ENCODE measurements at regions not wholly inside any gene's neighbourhood (a gene's known extent, or its start where the extent isn't known, plus 50 kb on each side); places are given as distances from the start of the nearest gene placed in this dataset.

DNA sequence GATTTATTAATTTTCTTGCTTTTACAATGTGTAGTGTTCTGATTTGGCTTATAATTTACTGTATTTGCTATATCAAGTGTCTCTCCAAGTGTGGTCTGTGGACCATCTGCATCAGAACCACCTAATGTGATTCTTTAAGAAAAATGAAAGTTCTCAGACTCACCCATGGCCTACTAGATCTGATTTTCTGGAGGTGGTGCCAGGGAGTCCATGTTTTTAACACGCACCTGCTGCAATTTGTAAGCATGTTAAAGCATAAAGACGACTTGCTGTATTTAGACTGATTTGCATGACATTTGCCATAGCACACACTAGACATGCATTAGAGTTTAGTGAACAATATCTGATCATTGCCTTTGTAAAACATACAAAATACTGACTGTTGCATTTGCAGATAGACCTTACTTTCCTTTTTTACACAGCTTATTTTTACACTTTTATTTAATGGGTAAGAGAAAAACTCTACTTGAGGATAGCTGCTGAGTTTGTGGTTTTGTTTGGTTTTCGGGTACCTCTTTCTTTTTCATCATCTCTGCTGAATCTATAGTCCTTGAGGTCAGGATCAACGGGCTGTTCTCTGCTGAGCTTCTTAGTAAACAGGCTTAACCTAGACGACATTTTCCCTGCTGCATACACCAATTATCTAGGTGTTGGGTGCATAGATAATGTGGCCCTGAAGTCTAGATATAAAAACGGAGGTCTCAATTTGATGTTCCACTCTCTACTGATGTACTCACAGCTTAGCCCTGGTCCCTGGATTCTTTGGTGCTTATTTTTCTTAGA lies 138.0 kb upstream of the ZNF366 start:
- TF ChIP-seq ZFX (IDR thresholded peaks at IDR 0.05), result no peak
- TF ChIP-seq CTCF (conservative IDR thresholded peaks at IDR 0.05), result no peak

Measured in C4-2B (cell line).